UCSD-AML1 (cell line): ENCODE measurements at regions not wholly inside any gene's neighbourhood (a gene's known extent, or its start where the extent isn't known, plus 50 kb on each side); places are given as distances from the start of the nearest gene placed in this dataset.

Source experiments
- DNase-seq: peaks from one replicate; lab custom pipeline; 2025; ENCODE audit not compliant: unreplicated experiment; lab: John Stamatoyannopoulos, UW

- DNase-seq: no peak
Observed at GRCh38 chr7:26044320-26044719, 107.7 kb upstream of the NFE2L3 start.

DNA sequence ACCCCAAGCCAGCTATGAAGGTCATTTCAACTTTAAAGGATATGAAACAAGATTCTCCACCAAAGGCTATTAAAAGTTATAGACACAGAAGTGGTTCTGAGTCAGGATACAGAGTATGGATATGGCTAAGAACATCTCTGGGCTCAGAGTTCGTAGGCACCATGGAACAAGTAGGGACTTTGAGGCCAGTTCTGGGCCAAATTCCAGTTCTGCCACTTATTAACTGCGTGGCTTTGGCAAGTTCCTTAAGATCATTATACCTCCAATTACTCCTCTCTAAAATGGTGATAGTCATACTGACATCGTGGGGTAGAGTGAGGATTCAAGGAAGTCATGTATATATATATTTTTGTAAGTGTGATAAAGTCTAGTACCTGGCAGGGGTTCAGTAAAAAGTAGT is 105.8 kb upstream of the NFE2L3 start:
- no peak for DNase-seq

- no peak for DNase-seq
Observed at GRCh38 chr7:26046878-26047277, 105.1 kb upstream of the NFE2L3 start.

- no peak for DNase-seq
Observed at GRCh38 chr7:26048663-26049062, 103.3 kb upstream of the NFE2L3 start.

GRCh38 chr7:26049081-26049480 is 102.9 kb upstream of the NFE2L3 start:
- no peak for DNase-seq

- DNase-seq: no peak
Observed at GRCh38 chr7:26051021-26051420, 101.0 kb upstream of the NFE2L3 start.

GRCh38 chr7:26052706-26053105 is 99.3 kb upstream of the NFE2L3 start:
- DNase-seq: no peak

DNA sequence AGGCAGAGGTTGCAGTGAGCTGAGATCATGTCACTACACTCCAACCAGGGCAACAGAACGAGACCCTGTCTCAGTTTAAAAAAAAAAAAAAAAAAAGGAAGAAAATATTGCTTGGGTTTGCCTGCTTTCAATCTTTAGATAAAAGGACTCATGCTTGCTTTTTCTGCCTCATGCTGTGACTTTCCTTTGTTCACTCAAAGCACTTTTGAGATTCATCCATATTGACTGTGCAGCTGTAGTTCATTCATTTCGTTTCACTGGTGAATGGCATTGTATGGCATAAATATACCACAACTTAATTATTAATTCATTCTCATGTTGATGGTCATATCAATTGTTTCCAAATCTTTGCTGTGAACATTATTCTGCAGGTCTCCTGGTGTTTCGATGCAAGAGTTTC is 97.6 kb upstream of the NFE2L3 start:
- no peak for DNase-seq

DNA sequence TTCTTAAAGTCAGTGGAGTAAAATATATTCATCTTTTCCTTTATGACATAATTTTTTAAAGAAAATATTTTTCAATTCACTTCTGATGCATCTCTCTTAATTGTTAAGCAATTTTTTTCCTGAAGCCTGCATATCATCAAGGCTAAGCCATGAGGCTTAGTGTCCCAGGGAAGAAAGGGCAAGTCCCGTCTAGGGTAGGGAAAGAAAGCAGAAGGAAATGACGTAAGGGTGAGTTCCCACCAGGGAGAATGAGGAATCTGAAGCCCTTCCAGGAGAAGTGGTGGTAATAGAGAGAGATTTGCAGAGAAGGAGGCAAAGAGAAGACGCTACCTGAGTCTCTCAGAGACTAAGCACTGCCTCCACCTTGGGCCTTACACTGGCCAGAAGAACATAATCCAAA is 96.8 kb upstream of the NFE2L3 start:
- DNase-seq: no peak

DNA sequence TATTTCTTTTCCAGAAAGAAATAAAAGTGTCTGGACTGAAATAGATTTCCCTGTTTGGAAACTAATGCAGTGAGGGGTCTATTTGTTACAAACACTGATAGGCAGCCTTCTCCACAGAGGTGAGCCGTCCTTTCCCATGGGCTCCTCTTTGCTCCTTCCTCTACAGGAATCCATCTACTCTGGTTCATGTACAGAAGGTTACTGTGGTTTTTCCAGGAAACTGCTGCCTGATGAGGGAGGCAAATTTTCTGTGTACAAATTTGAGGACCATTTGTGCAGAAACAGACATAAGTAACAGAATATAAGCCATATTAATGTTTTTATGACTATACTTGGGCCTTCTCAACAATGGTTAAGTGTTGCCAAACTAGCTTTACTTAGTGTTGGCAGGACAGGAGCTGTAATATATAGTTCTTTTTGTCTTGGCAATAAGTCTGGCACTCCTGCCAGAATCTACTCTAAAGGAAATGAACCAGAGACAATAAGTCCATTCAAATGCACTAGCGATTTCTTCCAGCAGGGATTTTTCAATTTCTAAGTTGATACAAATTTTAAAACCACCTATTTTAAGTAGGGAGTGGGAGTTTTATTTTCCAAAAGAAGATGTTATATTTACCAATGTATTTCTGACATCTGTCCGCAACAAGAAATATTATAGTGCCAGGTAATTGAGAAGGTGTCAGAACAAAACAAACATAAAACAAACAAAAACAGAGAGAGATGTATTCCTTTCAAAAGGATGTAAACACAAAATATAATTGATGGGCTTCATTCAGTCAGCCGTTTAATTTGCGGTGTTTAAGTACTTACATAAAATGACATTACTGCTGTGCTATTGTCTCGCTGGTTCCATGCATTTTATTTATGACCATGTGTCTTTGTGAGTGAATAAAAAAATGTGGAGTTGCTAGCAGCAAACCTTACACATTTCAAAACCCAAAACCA is 91.0 kb upstream of the NFE2L3 start:
- DNase-seq: no peak

- DNase-seq: peak; percentile 11
Observed at GRCh38 chr7:26061678-26062603, 90.1 kb upstream of the NFE2L3 start.

DNA sequence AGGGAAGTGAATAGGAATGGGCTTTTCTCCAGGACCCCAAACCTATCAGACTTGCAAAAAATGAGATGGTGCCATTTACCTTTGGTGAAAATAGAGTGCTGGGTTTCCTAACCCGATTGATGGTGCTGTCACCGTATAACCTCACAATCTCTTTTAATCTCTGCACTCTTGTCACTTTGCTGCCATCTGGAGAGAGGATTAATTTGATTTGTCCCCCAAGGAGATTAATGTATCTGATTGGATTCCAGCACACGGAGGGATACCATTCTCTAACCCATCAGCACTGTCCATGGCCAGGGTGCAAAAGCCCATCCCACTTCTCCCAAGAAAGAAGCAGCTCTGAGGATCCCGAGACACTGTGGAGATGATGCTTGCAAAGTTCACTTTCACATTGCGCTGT is 86.3 kb upstream of the NFE2L3 start:
- no peak for DNase-seq

- no peak for DNase-seq
Observed at GRCh38 chr7:26066736-26067135, 85.3 kb upstream of the NFE2L3 start.

GRCh38 chr7:26070290-26070689 is 81.7 kb upstream of the NFE2L3 start:
- DNase-seq: no peak

- DNase-seq: no peak
Observed at GRCh38 chr7:26071622-26072456, 80.2 kb upstream of the NFE2L3 start.

DNA sequence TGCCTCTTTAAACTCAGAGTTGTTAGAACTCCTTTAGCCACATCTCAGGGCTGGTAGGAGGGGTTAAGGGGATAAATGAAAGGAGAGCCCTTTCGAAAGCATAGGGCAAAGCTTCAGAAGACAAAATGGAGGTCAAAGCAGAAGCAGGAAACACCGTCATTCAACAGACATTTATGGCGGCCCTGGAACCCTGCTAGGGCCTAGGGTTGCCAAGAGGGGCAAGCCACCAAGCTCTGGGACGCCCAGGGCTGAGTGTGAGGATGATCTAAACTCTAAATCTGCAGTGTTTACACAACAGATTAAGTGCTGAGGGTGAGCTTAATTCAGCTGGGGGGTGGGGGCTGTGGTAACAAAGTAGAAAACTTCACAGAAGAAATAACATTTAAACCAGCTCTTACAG is 79.0 kb upstream of the NFE2L3 start:
- DNase-seq: no peak

- DNase-seq: no peak
Observed at GRCh38 chr7:26074919-26075318, 77.1 kb upstream of the NFE2L3 start.

DNA sequence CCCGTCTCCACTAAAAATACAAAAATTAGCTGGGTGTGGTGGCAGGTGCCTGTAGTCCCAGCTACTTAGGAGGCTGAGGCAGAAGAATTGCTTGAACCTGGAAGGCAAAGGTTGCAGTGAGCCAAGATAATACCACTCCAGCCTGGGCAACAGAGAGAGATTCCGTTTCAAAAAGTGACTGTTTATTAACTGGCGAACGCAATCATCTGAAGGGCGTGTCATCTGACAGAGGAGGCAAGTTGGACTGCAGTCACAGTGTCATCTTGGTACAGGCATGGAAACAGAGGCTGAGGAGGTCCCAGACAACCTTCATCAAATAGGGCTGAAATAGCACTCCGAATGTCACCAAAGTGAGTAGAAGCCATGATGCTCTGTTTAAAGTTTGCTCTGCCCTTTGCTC is 75.3 kb upstream of the NFE2L3 start:
- no peak for DNase-seq

DNA sequence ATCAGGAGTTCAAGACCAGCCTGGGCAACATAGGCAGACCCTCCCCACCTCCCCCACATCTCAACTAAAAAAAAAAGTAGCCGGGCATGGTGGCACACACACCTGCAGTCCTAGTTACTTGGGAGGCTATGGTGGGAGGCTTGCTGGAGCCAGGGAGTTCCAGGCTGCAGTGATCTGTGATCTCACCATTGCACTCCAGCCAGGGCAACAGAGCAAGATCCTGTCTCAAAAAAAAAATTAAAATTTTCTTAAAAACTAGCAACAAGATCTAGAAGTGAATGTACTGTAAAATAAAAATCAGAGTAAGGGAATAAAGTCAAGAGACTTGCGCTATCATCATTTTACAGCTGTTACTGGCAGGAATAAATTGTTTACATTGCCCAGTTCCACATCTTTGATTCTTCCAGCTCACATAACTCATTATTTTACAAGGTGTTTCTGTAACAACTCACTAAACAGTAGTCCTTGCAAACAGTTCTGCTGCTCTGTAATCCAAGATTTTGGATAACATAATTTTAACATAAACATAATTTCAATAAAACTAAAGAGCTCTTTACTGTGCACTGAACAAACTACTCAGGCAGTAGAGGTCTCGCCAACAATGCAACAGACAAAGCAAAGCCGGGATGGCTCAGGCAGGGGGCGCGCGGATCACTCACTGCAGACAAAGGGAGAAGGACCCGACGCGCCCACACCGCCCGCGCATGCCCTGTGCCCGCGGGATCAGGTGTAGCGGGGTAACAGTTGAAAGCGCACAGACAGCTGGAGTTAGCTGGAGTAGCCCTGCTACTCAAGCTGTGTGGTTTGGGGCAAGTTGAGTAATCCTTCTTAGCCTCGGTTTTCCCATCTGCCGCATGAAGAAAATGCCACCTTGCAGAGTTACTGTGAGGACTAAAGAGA is 73.3 kb upstream of the NFE2L3 start:
- DNase-seq: peak; percentile 53

GRCh38 chr7:26081638-26082037 is 70.4 kb upstream of the NFE2L3 start:
- DNase-seq: peak; percentile 8
